ENCODE measurements at regions not wholly inside any gene's neighbourhood (a gene's known extent, or its start where the extent isn't known, plus 50 kb on each side); places are given as distances from the start of the nearest gene placed in this dataset.

DNA sequence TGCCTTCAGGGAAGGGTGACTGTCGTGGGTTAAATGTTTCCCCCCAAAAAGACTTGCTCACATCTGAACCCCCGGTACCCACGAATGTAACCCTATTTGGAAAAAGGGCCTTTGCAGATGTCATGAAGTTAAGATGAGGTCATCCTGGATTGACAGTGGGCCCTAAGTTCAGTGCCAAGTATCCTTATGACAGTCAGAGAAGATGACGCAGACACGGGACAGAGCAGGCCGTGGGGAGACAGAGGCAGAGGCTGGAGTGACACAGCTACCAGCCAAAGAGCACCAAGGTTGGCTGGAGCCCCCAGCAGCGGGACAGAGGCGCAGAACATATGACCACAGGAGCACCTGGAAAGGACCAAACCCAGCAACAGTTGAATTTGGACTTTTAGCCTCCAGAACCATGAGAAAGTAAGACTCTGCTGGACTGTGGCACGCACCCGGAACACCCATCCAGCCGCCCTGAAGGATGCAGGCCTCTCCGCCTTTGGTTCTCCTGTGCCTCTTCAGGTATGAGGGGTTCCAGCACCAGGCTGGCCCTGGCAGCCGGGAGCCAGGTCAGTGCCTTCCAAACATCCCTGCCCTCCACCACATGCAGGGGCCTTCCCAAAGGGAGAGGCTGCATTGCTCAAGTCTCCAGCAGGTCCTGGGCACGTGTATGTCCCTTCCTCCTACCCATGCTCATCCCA is 104.0 kb downstream of the FOXL1 start:
- TF ChIP-seq, protein P1, sequence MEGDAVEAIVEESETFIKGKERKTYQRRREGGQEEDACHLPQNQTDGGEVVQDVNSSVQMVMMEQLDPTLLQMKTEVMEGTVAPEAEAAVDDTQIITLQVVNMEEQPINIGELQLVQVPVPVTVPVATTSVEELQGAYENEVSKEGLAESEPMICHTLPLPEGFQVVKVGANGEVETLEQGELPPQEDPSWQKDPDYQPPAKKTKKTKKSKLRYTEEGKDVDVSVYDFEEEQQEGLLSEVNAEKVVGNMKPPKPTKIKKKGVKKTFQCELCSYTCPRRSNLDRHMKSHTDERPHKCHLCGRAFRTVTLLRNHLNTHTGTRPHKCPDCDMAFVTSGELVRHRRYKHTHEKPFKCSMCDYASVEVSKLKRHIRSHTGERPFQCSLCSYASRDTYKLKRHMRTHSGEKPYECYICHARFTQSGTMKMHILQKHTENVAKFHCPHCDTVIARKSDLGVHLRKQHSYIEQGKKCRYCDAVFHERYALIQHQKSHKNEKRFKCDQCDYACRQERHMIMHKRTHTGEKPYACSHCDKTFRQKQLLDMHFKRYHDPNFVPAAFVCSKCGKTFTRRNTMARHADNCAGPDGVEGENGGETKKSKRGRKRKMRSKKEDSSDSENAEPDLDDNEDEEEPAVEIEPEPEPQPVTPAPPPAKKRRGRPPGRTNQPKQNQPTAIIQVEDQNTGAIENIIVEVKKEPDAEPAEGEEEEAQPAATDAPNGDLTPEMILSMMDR (conservative IDR thresholded peaks at IDR 0.05; ENCODE audit: low read depth, low read length) = no peak
- TF ChIP-seq EZH2 (IDR thresholded peaks at IDR 0.05; ENCODE audit: borderline replicate concordance, low read depth, low read length, poor library complexity, severe bottlenecking) = no peak
